OCI-LY7 (cell line): ENCODE measurements at regions not wholly inside any gene's neighbourhood (a gene's known extent, or its start where the extent isn't known, plus 50 kb on each side); places are given as distances from the start of the nearest gene placed in this dataset.

ENCODE experiments used
- EZH2phosphoT487 ChIP-seq: fragments of 200-600 bp; sonication (generic); IDR thresholded peaks from 2 replicates; pipeline ENCODE4 v1.6.1; 2018; ENCODE audit warnings: low read depth, borderline replicate concordance, mild to moderate bottlenecking, mixed run types, antibody characterized with exemption, low read length, moderate library complexity, mixed read lengths
- TF ChIP-seq, protein P1 (sequence below): fragments of 200-600 bp; sonication (generic); conservative IDR thresholded peaks from 2 replicates; pipeline ENCODE4 v1.5.1; 2014; ENCODE audit warnings: mild to moderate bottlenecking, antibody characterized with exemption, low read length, moderate library complexity, mixed read lengths

DNA sequence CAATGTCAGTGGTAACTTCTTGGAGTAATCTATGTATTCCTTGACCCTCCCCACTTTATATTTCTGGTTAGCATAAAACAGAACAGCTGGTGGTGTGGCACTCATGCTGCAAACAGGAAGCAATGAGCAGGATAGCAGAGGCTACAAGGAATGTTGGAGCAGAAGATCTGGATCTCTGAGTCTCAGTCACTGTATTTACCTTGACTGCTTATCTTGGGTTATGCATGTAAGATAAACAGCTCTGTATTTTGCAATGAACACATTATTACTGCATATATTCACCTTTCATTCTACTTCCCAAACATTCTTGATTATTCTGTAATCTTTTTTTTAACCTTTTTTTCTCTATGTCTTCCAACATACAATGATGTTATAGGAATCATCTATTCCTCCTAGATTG lies 977.9 kb upstream of the CNTNAP5 start:
- TF ChIP-seq, protein P1, sequence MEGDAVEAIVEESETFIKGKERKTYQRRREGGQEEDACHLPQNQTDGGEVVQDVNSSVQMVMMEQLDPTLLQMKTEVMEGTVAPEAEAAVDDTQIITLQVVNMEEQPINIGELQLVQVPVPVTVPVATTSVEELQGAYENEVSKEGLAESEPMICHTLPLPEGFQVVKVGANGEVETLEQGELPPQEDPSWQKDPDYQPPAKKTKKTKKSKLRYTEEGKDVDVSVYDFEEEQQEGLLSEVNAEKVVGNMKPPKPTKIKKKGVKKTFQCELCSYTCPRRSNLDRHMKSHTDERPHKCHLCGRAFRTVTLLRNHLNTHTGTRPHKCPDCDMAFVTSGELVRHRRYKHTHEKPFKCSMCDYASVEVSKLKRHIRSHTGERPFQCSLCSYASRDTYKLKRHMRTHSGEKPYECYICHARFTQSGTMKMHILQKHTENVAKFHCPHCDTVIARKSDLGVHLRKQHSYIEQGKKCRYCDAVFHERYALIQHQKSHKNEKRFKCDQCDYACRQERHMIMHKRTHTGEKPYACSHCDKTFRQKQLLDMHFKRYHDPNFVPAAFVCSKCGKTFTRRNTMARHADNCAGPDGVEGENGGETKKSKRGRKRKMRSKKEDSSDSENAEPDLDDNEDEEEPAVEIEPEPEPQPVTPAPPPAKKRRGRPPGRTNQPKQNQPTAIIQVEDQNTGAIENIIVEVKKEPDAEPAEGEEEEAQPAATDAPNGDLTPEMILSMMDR, result no peak
- TF ChIP-seq EZH2phosphoT487, result no peak
